ENCODE measurements at regions not wholly inside any gene's neighbourhood (a gene's known extent, or its start where the extent isn't known, plus 50 kb on each side); places are given as distances from the start of the nearest gene placed in this dataset.

GRCh38 chr2:62391696-62392095 lies 114.3 kb downstream of the TMEM17 start:
- TF ChIP-seq CTCF (IDR thresholded peaks at IDR 0.05) (no peak), CREB1 (CRISPR knock-in tag; IDR thresholded peaks at IDR 0.05) (no peak), ZNF138 (CRISPR knock-in tag; conservative IDR thresholded peaks at IDR 0.05) (no peak), ZNF263 (CRISPR knock-in tag; IDR thresholded peaks at IDR 0.05; ENCODE audit: low read depth) (no peak), ESRRA (CRISPR knock-in tag; IDR thresholded peaks at IDR 0.05; ENCODE audit: borderline replicate concordance) (no peak)

Data from WTC11 (cell line).